SU-DHL-6 (cell line): ENCODE measurements at regions not wholly inside any gene's neighbourhood (a gene's known extent, or its start where the extent isn't known, plus 50 kb on each side); places are given as distances from the start of the nearest gene placed in this dataset.

ENCODE experiments used
- CTCF ChIP-seq: fragments of 200-600 bp; sonication (generic); IDR thresholded peaks from one replicate; pipeline ENCODE4 v1.5.1; 2017; ENCODE audit warnings: antibody characterized with exemption, mild to moderate bottlenecking, low read length, moderate library complexity; ENCODE audit not compliant: insufficient read depth, poor library complexity, severe bottlenecking
- EZH2phosphoT487 ChIP-seq: fragments of 200-600 bp; sonication (generic), shearing (Covaris generic); conservative IDR thresholded peaks from 2 replicates; pipeline ENCODE4 v1.6.1; 2018; ENCODE audit warnings: mild to moderate bottlenecking, antibody characterized with exemption, low read length, moderate library complexity, mixed read lengths

DNA sequence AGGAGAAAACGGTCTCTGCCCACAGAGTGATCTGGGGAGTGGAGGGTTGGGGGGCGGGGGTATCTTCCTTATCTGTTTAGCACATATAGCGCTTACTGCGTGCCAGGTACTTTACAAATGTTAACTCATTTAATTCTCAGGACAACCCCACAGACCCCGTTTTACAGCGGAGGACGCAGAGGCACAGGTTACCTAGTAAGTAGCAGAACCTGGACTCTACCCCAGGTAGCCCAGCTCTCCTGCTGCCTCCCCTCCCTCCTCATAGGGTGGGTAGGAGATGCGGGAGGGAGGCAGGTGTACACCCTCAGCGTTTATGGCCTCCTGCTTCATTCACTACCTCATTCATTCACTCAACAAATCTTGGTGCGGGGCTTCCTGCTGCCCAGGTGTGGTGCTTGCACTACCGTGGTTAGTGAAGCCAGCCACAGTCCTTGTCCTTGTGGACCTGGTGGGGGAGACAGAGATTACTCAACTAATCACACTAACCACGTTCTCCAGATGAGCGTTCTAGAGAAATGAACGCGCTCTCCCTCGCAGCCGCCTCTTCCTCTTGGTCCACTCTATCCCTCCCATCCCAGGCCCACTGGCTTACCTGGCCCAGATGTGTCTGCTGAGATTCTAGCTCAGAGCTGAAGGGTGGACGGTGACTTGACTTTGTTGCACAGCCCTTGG, 102.0 kb downstream of the IER5 start:
- TF ChIP-seq CTCF (no peak), EZH2phosphoT487 (no peak)
